ENCODE measurements at regions not wholly inside any gene's neighbourhood (a gene's known extent, or its start where the extent isn't known, plus 50 kb on each side); places are given as distances from the start of the nearest gene placed in this dataset.
"Not testable (repeated sequence)": the region's sequence is repeated elsewhere in the genome, so short reads cannot be mapped to it uniquely, and the experiment has no call there.

DNA sequence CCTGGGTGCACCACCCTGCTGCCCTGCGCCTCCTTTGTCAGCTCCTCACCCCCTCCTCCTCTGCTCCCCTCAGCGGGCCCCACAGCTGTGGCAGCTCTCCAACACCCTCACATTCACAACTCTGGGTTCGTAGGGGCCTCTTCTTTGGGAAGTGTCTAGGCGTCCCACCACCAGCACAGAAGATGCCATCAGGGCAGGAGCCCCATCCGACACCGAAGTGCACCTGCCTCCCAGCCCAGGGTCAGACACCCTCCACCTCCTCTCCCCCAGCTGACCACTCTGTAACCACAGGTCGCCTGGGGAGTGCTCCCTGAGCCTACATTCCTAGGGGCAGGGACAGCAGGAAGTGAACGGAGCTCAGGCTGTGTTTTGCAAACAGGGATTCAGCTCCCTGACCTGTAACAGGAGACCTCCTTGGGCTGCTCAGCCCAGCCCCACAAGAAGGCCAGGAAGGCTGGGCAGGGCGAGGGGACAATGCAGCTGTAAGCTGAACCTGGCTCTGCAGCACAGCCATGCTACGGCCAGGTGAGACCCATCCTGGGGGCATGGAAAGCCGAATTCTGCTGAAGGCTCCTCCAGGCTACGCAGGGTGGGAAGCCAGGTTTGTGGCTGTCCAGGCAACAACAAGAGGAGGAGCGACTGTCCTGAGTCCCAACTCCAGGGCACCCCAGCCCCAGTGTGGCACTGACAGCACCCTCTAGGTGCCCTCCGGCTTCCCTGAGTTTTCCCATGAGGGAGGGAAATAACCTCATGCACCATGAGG, 269.0 kb downstream of the GOLGA6L6 start:
- Histone ChIP-seq H4K20me1 (ENCODE audit: insufficient read depth) (no peaks in the 10 kb centered on the region), H3K9me3 (ENCODE audit: low read length) (peaks cover 5% of the 10 kb centered on the region), H3K36me3 (ENCODE audit: insufficient read depth, low read length) (no peaks in the 10 kb centered on the region), H3F3A (ENCODE audit: insufficient read depth, low read length, poor library complexity, severe bottlenecking) (no peaks in the 10 kb centered on the region), H3K4me2 (ENCODE audit: low read length) (no peak overlapping the region), H3K79me2 (replicated peaks; ENCODE audit: insufficient read depth, low read length) (no peaks in the 10 kb centered on the region), H3K27ac (ENCODE audit: low read length) (no peak overlapping the region), H3K9me2 (ENCODE audit: insufficient read depth, low read length) (no peaks in the 10 kb centered on the region), H3K27me3 (ENCODE audit: insufficient read depth, low read depth, low read length) (no peaks in the 10 kb centered on the region), H3K4me3 (ENCODE audit: low read length) (no peak overlapping the region), H3K9ac (ENCODE audit: low read length) (no peak overlapping the region), H2AFZ (ENCODE audit: low read depth, low read length) (no peak overlapping the region)
- TF ChIP-seq RAD21 (conservative IDR thresholded peaks at IDR 0.05) (no peak), POLR2AphosphoS5 (IDR thresholded peaks at IDR 0.05) (no peak), REST (IDR thresholded peaks at IDR 0.05; ENCODE audit: borderline replicate concordance) (no peak), SMC3 (conservative IDR thresholded peaks at IDR 0.05; ENCODE audit: poor library complexity) (no peak), EP300 (conservative IDR thresholded peaks at IDR 0.05; ENCODE audit: poor library complexity, severe bottlenecking) (no peak), MXI1 (conservative IDR thresholded peaks at IDR 0.05; ENCODE audit: poor library complexity, severe bottlenecking) (no peak)
- TF ChIP-seq, protein P1, sequence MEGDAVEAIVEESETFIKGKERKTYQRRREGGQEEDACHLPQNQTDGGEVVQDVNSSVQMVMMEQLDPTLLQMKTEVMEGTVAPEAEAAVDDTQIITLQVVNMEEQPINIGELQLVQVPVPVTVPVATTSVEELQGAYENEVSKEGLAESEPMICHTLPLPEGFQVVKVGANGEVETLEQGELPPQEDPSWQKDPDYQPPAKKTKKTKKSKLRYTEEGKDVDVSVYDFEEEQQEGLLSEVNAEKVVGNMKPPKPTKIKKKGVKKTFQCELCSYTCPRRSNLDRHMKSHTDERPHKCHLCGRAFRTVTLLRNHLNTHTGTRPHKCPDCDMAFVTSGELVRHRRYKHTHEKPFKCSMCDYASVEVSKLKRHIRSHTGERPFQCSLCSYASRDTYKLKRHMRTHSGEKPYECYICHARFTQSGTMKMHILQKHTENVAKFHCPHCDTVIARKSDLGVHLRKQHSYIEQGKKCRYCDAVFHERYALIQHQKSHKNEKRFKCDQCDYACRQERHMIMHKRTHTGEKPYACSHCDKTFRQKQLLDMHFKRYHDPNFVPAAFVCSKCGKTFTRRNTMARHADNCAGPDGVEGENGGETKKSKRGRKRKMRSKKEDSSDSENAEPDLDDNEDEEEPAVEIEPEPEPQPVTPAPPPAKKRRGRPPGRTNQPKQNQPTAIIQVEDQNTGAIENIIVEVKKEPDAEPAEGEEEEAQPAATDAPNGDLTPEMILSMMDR (IDR thresholded peaks at IDR 0.05; ENCODE audit: poor library complexity, severe bottlenecking): no peak

- Histone ChIP-seq H3K9me2 (ENCODE audit: insufficient read depth, low read length) (no peaks in the 10 kb centered on the region), H3F3A (ENCODE audit: insufficient read depth, low read length, poor library complexity, severe bottlenecking) (no peaks in the 10 kb centered on the region), H3K36me3 (ENCODE audit: insufficient read depth, low read length) (no peaks in the 10 kb centered on the region), H3K4me3 (ENCODE audit: low read length) (no peak overlapping the region), H3K27ac (ENCODE audit: low read length) (no peak overlapping the region), H3K79me2 (replicated peaks; ENCODE audit: insufficient read depth, low read length) (no peaks in the 10 kb centered on the region), H2AFZ (ENCODE audit: low read depth, low read length) (no peak overlapping the region), H3K9ac (ENCODE audit: low read length) (no peak overlapping the region), H3K27me3 (ENCODE audit: insufficient read depth, low read depth, low read length) (no peaks in the 10 kb centered on the region), H3K4me2 (ENCODE audit: low read length) (no peak overlapping the region), H4K20me1 (ENCODE audit: insufficient read depth) (no peaks in the 10 kb centered on the region), H3K9me3 (ENCODE audit: low read length) (peaks cover 3% of the 10 kb centered on the region)
- TF ChIP-seq MXI1 (conservative IDR thresholded peaks at IDR 0.05; ENCODE audit: poor library complexity, severe bottlenecking) (no peak), REST (IDR thresholded peaks at IDR 0.05; ENCODE audit: borderline replicate concordance) (no peak)
Measured at GRCh38 chr15:20271647-20272046, 270.0 kb downstream of the GOLGA6L6 start.

GRCh38 chr15:20269956-20270355, 271.6 kb downstream of the GOLGA6L6 start:
- not testable (repeated sequence) for H3K4me2 ChIP-seq (ENCODE audit: low read length); H3F3A ChIP-seq (ENCODE audit: insufficient read depth, low read length, poor library complexity, severe bottlenecking); H3K36me3 ChIP-seq (ENCODE audit: insufficient read depth, low read length); H3K79me2 ChIP-seq (replicated peaks; ENCODE audit: insufficient read depth, low read length); H3K9me3 ChIP-seq (ENCODE audit: low read length); H3K9me2 ChIP-seq (ENCODE audit: insufficient read depth, low read length); H3K4me3 ChIP-seq (ENCODE audit: low read length); H3K9ac ChIP-seq (ENCODE audit: low read length); H3K27ac ChIP-seq (ENCODE audit: low read length); H4K20me1 ChIP-seq (ENCODE audit: insufficient read depth); H2AFZ ChIP-seq (ENCODE audit: low read depth, low read length); H3K27me3 ChIP-seq (ENCODE audit: insufficient read depth, low read depth, low read length)

GRCh38 chr15:20267996-20268395, 273.6 kb downstream of the GOLGA6L6 start:
- not testable (repeated sequence) for H3K9me2 ChIP-seq (ENCODE audit: insufficient read depth, low read length); H3K4me3 ChIP-seq (ENCODE audit: low read length); H2AFZ ChIP-seq (ENCODE audit: low read depth, low read length); H3K79me2 ChIP-seq (replicated peaks; ENCODE audit: insufficient read depth, low read length); H4K20me1 ChIP-seq (ENCODE audit: insufficient read depth); H3K9ac ChIP-seq (ENCODE audit: low read length); H3K4me2 ChIP-seq (ENCODE audit: low read length); H3K27ac ChIP-seq (ENCODE audit: low read length); H3K27me3 ChIP-seq (ENCODE audit: insufficient read depth, low read depth, low read length); H3F3A ChIP-seq (ENCODE audit: insufficient read depth, low read length, poor library complexity, severe bottlenecking); H3K9me3 ChIP-seq (ENCODE audit: low read length); H3K36me3 ChIP-seq (ENCODE audit: insufficient read depth, low read length)

All from neural cell (in vitro differentiated cells).